Putamen (tissue), 1 donor: ENCODE measurements at regions not wholly inside any gene's neighbourhood (a gene's known extent, or its start where the extent isn't known, plus 50 kb on each side); places are given as distances from the start of the nearest gene placed in this dataset.

Experiments
- DNase-seq: peaks from one replicate; pipeline ENCODE4 v3.0.0-alpha.2; 2016; ENCODE audit warnings: low spot score

- no peak for DNase-seq
Observed at GRCh38 chr14:94682736-94683135, 70.5 kb downstream of the SERPINA3 start.

GRCh38 chr14:94682061-94682516 is 69.9 kb downstream of the SERPINA3 start:
- no peak for DNase-seq

- no peak for DNase-seq
Observed at GRCh38 chr14:94681300-94682060, 69.3 kb downstream of the SERPINA3 start.

GRCh38 chr14:94680862-94681288 is 68.7 kb downstream of the SERPINA3 start:
- no peak for DNase-seq

GRCh38 chr14:94679937-94680861 is 68.0 kb downstream of the SERPINA3 start:
- DNase-seq, result no peak

- no peak for DNase-seq
Observed at GRCh38 chr14:94679106-94679810, 67.1 kb downstream of the SERPINA3 start.

- no peak for DNase-seq
Observed at GRCh38 chr14:94677747-94678146, 65.6 kb downstream of the SERPINA3 start.

GRCh38 chr14:94677213-94677612 is 65.0 kb downstream of the SERPINA3 start:
- no peak for DNase-seq

- no peak for DNase-seq
Observed at GRCh38 chr14:94676495-94677185, 64.4 kb downstream of the SERPINA3 start.

GRCh38 chr14:94675036-94675435 is 62.8 kb downstream of the SERPINA3 start:
- DNase-seq, result no peak

- no peak for DNase-seq
Observed at GRCh38 chr14:94673781-94674231, 61.6 kb downstream of the SERPINA3 start.
